AG04449 (cell line): ENCODE measurements at regions not wholly inside any gene's neighbourhood (a gene's known extent, or its start where the extent isn't known, plus 50 kb on each side); places are given as distances from the start of the nearest gene placed in this dataset.

Experiments
- CTCF ChIA-PET: fragments of 350-600 bp; formaldehyde crosslinking; extraction: SDS; loops from one replicate; lab custom pipeline; 2021; ENCODE audit warnings: antibody characterized with exemption; lab: Yijun Ruan, JAX
- POLR2A ChIA-PET: fragments of 400-600, 350-600 bp; formaldehyde crosslinking; extraction: SDS; loops from one replicate; lab custom pipeline; 2020; ENCODE audit warnings: antibody characterized with exemption, inconsistent platforms; lab: Yijun Ruan, JAX
- DNase-seq: peaks from one replicate; pipeline ENCODE4 v3.0.0-alpha.2; 2010; ENCODE audit warnings: low read depth, low spot score
- H3K4me3 ChIP-seq: 2 replicates; pipeline ENCODE4 v1.5.1; 2011; ENCODE audit warnings: low read depth, mild to moderate bottlenecking, control low read depth, low read length
- TF ChIP-seq, protein P1 (sequence below): IDR thresholded peaks from one replicate; pipeline ENCODE4 v1.5.1; 2011; ENCODE audit warnings: mild to moderate bottlenecking, moderate library complexity, low read length, control low read depth, inconsistent platforms; ENCODE audit not compliant: insufficient read depth; ENCODE audit errors: missing control alignments

DNA sequence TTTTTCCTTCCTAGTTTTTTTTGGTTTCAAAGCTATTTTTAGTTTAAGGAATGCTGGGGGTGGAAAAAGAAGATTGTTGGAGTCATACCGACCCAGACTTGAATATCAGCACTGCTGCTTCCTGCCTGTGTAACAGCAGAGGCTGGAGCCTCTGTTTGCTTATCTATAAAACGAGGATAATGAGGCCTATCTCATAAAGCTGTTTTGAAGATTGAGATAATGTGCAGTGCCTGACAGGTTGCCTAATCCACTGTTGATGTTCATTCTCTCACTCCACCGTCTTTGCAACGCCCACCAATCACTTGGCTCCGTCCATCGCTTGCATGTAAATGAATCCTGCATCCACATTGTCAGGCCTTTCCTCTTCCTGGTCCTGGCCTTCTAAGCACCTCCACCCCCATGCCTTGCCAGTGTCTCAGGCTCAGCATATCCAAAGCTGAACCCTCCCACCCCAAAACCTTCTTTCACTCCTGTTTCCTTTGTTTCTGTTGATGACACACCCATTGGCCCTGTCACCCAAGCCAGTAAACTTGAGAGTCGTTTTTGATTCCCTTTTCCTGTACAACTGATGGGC lies 94.9 kb downstream of the MEX3B start:
- no peak overlapping the region for H3K4me3 ChIP-seq
- ChIA-PET CTCF (interaction anchor here (1.1 to 1.5 kb wide), 2 partner anchors 11 to 469 kb away, joined by 3 to 8 read pairs; no protein-coding TSS in a partner anchor), POLR2A (no interaction called here)
- TF ChIP-seq, protein P1, sequence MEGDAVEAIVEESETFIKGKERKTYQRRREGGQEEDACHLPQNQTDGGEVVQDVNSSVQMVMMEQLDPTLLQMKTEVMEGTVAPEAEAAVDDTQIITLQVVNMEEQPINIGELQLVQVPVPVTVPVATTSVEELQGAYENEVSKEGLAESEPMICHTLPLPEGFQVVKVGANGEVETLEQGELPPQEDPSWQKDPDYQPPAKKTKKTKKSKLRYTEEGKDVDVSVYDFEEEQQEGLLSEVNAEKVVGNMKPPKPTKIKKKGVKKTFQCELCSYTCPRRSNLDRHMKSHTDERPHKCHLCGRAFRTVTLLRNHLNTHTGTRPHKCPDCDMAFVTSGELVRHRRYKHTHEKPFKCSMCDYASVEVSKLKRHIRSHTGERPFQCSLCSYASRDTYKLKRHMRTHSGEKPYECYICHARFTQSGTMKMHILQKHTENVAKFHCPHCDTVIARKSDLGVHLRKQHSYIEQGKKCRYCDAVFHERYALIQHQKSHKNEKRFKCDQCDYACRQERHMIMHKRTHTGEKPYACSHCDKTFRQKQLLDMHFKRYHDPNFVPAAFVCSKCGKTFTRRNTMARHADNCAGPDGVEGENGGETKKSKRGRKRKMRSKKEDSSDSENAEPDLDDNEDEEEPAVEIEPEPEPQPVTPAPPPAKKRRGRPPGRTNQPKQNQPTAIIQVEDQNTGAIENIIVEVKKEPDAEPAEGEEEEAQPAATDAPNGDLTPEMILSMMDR, result no peak
- no peak for DNase-seq

DNA sequence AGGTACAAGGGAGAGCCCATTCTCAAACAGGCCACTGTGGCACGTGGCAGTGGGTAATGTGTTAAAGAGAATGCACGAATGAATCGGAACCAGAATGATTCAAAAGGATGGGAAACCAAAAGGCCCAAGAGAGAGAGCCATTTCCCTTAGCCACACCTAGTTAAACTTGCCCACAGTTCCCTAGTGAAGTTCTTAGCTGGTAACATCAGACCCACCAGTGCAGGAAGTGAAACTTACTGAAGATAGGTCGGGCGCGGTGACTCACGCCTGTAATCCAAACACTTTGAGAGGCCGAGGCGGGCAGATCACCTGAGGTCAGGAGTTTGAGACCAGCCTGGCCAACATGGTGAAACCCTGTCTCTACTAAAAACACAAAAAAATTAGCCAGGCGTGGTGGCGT lies 97.1 kb downstream of the MEX3B start:
- TF ChIP-seq, protein P1, result no peak
- no peak for DNase-seq
- POLR2A ChIA-PET, result interaction anchor here (0.6 kb wide), 1 partner anchor 465 kb away, joined by 4 read pairs; no protein-coding TSS in a partner anchor
- H3K4me3 ChIP-seq, result no peak overlapping the region
- CTCF ChIA-PET, result interaction anchor here (1.0 to 1.2 kb wide), 2 partner anchors 9 to 17 kb away, joined by 3 read pairs; no protein-coding TSS in a partner anchor

DNA sequence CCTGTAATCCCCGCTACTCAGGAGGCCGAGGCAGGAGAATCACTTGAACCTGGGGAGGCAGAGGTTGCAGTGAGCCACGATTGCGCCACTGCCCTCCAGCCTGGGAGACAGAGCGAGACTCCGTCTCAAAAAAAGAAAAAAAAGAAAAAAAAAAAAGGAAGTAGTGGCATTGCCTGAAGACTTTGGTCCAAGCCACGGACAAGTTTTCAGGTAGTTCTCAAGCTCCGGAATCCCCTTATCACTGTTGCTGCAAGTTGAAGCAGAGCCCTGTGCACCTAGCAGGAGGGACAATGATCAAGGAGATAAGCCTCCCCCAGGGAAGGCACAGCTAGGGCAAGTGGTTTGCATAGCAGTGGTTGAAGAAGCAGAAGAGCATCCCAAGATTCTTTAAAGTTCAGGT lies 97.6 kb downstream of the MEX3B start:
- POLR2A ChIA-PET, result interaction anchor here (0.6 kb wide), 1 partner anchor 465 kb away, joined by 4 read pairs; no protein-coding TSS in a partner anchor
- CTCF ChIA-PET, result interaction anchor here (0.8 to 1.2 kb wide), 3 partner anchors 8 to 17 kb away, joined by 3 read pairs; no protein-coding TSS in a partner anchor

DNA sequence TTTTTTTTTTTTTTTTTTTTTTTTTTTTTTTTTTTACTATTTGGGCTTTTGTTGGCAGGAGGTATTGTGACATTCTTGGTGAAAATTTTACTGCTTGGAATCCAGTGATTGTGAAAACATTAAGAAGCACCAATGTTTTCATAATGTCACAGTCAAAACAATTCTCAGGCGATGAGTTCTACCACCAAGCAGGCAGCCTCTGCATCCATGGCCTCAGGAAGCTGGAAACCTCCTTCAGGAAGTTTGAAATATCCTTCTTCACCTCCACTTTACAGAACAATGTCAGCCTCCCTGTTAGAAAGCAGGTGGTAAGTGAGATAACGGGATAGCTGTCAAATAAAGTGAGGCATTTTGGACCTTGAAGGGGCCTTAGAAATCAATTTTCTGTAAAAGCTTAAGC lies 98.3 kb downstream of the MEX3B start:
- POLR2A ChIA-PET, result no interaction called here
- DNase-seq, result peak; percentile 70
- no peak overlapping the region for H3K4me3 ChIP-seq
- CTCF ChIA-PET, result interaction anchor here (0.8 kb wide), 1 partner anchor 9 kb away, joined by 3 read pairs; no protein-coding TSS in a partner anchor
- TF ChIP-seq, protein P1, result no peak

More for the DNA sequence above, 97.6 kb downstream of the MEX3B start:
- H3K4me3 ChIP-seq, result no peak overlapping the region
- TF ChIP-seq, protein P1, result no peak
- DNase-seq, result no peak

DNA sequence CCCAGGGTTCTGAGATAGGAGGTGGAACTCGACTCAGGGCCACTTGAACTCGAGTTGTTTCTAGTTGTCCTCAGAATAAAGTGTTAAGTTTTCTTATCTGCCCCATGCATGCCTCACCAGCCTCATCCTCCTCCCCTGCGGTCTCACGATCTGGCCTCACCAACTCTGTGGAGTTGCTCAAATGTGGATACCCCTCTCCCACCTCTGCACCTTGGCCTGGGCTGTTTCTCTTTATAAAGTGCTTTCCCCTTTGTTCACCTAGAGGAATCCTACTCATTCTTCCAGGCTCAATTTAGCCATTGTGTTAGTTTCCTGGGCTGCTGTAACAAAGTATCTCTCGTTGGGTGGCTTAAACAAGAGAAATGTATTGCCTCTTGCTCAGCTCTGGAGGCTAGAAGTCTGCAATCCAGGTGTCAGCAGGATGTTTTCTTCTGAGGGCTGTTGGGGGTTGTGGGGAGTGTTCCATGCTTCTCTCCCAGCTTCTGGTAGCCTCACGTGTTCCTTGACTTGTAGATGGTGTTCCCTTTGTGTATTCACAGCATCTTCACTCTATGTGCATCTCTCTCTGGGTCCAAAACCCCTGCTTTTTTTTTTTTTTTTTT lies 100.7 kb downstream of the MEX3B start:
- ChIA-PET CTCF (no interaction called here), POLR2A (no interaction called here)
- DNase-seq, result no peak
- H3K4me3 ChIP-seq, result no peak overlapping the region
- TF ChIP-seq, protein P1, result no peak

DNA sequence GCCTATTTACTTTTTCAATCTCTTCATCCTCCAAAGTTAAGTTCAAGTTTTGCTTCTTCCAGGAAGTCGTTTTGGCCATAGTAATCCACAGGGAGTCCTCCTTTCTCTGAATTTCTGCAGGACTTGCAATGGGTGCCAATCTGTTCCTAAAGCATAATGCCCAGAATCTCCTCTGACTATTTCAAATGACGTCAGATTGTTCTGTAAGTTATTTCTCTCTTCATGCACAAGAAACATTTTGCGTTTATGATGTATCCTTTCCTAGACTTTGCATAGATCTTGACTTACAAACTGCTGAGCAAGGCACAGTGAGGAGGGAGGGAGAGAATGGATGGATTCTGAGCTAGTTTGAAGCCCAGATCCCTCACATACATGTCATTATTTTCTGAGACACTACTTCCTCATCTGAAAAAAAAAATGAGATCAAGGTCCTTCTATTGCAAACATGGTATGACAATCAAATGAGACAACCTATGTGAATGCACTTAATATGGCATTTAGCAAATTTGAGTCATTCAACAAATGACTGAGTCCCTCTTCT lies 103.1 kb downstream of the MEX3B start:
- ChIA-PET POLR2A (no interaction called here), CTCF (interaction anchor here (4.1 kb wide), 1 partner anchor 461 kb away, joined by 21 read pairs; no protein-coding TSS in a partner anchor)
- no peak for DNase-seq
- no peak overlapping the region for H3K4me3 ChIP-seq
- TF ChIP-seq, protein P1, result no peak
